WI38 (cell line): ENCODE measurements at regions not wholly inside any gene's neighbourhood (a gene's known extent, or its start where the extent isn't known, plus 50 kb on each side); places are given as distances from the start of the nearest gene placed in this dataset.

Source experiments
- H3K4me3 ChIP-seq: 2 replicates; pipeline ENCODE4 v1.5.1; 2011; ENCODE audit warnings: low read depth, mild to moderate bottlenecking, control low read depth, low read length
- TF ChIP-seq, protein P1 (sequence below): IDR thresholded peaks from 2 replicates; pipeline ENCODE4 v1.5.1; 2012; ENCODE audit warnings: low read depth, mild to moderate bottlenecking, control low read depth, low read length

DNA sequence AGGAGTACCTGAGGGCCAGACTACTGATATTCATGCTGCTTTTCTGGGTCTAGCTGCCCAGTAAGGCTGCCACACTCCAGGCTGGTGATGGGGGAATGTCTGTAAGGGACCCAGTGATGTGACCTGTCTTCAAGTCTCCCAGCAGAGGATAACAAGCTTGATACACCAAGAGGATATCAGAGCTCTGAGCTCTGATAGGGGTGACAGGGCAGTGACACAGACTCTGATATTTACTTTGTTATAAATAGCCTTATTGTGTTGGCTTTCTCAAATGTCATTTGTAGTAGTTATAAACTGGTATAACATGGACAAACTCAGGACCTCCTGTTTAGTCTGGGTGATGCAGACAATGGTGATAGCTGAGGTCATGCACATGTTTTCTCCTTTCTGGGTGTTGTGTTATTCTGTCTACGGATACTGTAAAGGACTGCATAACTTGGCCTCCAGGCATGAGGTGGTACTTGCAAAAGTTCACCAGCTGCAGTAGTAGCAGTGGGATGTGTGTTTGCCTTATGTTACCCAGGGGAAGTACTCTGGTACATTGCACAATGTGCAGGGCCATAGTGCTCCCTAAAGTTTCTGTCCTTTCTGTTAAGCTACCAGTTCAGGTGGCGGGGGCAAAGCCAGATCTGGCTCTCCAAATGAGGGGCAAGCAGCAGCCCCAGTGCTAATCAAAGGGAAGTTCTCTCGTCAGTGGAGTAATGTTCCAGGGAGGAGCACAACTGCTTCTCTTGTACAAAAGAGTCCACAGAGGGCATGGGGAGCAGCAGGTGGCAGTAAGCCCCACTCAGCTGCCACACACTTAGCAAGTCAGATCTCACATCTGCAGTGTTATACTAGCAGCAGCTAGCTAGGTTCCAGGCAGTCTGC lies 812.2 kb downstream of the JRKL start:
- TF ChIP-seq, protein P1, sequence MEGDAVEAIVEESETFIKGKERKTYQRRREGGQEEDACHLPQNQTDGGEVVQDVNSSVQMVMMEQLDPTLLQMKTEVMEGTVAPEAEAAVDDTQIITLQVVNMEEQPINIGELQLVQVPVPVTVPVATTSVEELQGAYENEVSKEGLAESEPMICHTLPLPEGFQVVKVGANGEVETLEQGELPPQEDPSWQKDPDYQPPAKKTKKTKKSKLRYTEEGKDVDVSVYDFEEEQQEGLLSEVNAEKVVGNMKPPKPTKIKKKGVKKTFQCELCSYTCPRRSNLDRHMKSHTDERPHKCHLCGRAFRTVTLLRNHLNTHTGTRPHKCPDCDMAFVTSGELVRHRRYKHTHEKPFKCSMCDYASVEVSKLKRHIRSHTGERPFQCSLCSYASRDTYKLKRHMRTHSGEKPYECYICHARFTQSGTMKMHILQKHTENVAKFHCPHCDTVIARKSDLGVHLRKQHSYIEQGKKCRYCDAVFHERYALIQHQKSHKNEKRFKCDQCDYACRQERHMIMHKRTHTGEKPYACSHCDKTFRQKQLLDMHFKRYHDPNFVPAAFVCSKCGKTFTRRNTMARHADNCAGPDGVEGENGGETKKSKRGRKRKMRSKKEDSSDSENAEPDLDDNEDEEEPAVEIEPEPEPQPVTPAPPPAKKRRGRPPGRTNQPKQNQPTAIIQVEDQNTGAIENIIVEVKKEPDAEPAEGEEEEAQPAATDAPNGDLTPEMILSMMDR: no peak
- no peak overlapping the region for H3K4me3 ChIP-seq

- TF ChIP-seq, protein P1: no peak
- H3K4me3 ChIP-seq: no peak overlapping the region
Observed at GRCh38 chr11:97202613-97203292, 812.9 kb downstream of the JRKL start.

GRCh38 chr11:97218011-97218410 lies 828.2 kb downstream of the JRKL start:
- TF ChIP-seq, protein P1: no peak
- no peak overlapping the region for H3K4me3 ChIP-seq

GRCh38 chr11:97223647-97224046 lies 833.8 kb downstream of the JRKL start:
- no peak overlapping the region for H3K4me3 ChIP-seq
- TF ChIP-seq, protein P1: no peak

GRCh38 chr11:97224396-97224795 lies 834.6 kb downstream of the JRKL start:
- H3K4me3 ChIP-seq: no peak overlapping the region
- TF ChIP-seq, protein P1: no peak

GRCh38 chr11:97225794-97226193 lies 836.0 kb downstream of the JRKL start:
- no peak overlapping the region for H3K4me3 ChIP-seq
- TF ChIP-seq, protein P1: no peak

- TF ChIP-seq, protein P1: no peak
- H3K4me3 ChIP-seq: no peak overlapping the region
Observed at GRCh38 chr11:97229936-97230335, 840.1 kb downstream of the JRKL start.
